ENCODE measurements at regions not wholly inside any gene's neighbourhood (a gene's known extent, or its start where the extent isn't known, plus 50 kb on each side); places are given as distances from the start of the nearest gene placed in this dataset.

GRCh38 chr10:109037978-109038377, 885.3 kb downstream of the XPNPEP1 start:
- no peak overlapping the region for H2AFZ ChIP-seq (ENCODE audit: low read length)
- H3K36me3 ChIP-seq (ENCODE audit: low read depth, low read length): no peaks in the 10 kb centered on the region
- DNase-seq (no peak), ATAC-seq (no peak)
- no peak overlapping the region for H3K4me2 ChIP-seq (ENCODE audit: low read length)
- H3K27me3 ChIP-seq (ENCODE audit: low read length): no peaks in the 10 kb centered on the region
- no peaks in the 10 kb centered on the region for H3K9me3 ChIP-seq (ENCODE audit: low read length)
- no peaks in the 10 kb centered on the region for H3K4me1 ChIP-seq (ENCODE audit: insufficient read depth, low read length)
- no peak overlapping the region for H3K4me3 ChIP-seq (ENCODE audit: low read length)
- no peak for TF ChIP-seq CTCF (conservative IDR thresholded peaks at IDR 0.05; ENCODE audit: low read depth, low read length)
- no peak for TF ChIP-seq EZH2 (IDR thresholded peaks at IDR 0.05; ENCODE audit: low read length, unreplicated experiment)
- no peak for TF ChIP-seq EZH2phosphoT487 (IDR thresholded peaks at IDR 0.05; ENCODE audit: borderline replicate concordance, low read length)
- H3K79me2 ChIP-seq (ENCODE audit: low read length): no peaks in the 10 kb centered on the region
- H3K9ac ChIP-seq (ENCODE audit: low read length): no peak overlapping the region
- no peaks in the 10 kb centered on the region for H3F3A ChIP-seq (ENCODE audit: low read length, unreplicated experiment)
- POLR2A ChIA-PET (ENCODE audit: unreplicated experiment): no interaction called here
- H3K27ac ChIP-seq (ENCODE audit: low read length): no peak overlapping the region
- H3K9me2 ChIP-seq (replicated peaks; ENCODE audit: low read length): no peaks in the 10 kb centered on the region
- no TSS peak for BruUV-seq (replicated peaks)
- intact Hi-C loops (cut with micrococcal nuclease): no loop called here
- CTCF ChIA-PET: no interaction called here
- H4K20me1 ChIP-seq (ENCODE audit: low read length): no peaks in the 10 kb centered on the region

GRCh38 chr10:109030581-109031210, 892.6 kb downstream of the XPNPEP1 start:
- no peaks in the 10 kb centered on the region for H3K36me3 ChIP-seq (ENCODE audit: low read depth, low read length)
- no peak overlapping the region for H3K9ac ChIP-seq (ENCODE audit: low read length)
- H3K4me1 ChIP-seq (ENCODE audit: insufficient read depth, low read length): no peaks in the 10 kb centered on the region
- H2AFZ ChIP-seq (ENCODE audit: low read length): no peak overlapping the region
- H4K20me1 ChIP-seq (ENCODE audit: low read length): no peaks in the 10 kb centered on the region
- ATAC-seq (no peak), DNase-seq (no peak)
- no peak overlapping the region for H3K27ac ChIP-seq (ENCODE audit: low read length)
- no peaks in the 10 kb centered on the region for H3K9me3 ChIP-seq (ENCODE audit: low read length)
- H3K27me3 ChIP-seq (ENCODE audit: low read length): no peaks in the 10 kb centered on the region
- no peak overlapping the region for H3K4me3 ChIP-seq (ENCODE audit: low read length)
- no TSS peak for BruUV-seq (replicated peaks)
- H3F3A ChIP-seq (ENCODE audit: low read length, unreplicated experiment): no peaks in the 10 kb centered on the region
- H3K9me2 ChIP-seq (replicated peaks; ENCODE audit: low read length): no peaks in the 10 kb centered on the region
- H3K79me2 ChIP-seq (ENCODE audit: low read length): no peaks in the 10 kb centered on the region
- intact Hi-C loops (cut with micrococcal nuclease): no loop called here
- ChIA-PET POLR2A (ENCODE audit: unreplicated experiment) (no interaction called here), CTCF (no interaction called here)
- TF ChIP-seq EZH2 (IDR thresholded peaks at IDR 0.05; ENCODE audit: low read length, unreplicated experiment) (no peak), EZH2phosphoT487 (IDR thresholded peaks at IDR 0.05; ENCODE audit: borderline replicate concordance, low read length) (no peak), CTCF (conservative IDR thresholded peaks at IDR 0.05; ENCODE audit: low read depth, low read length) (no peak)
- no peak overlapping the region for H3K4me2 ChIP-seq (ENCODE audit: low read length)

- Histone ChIP-seq H3K36me3 (ENCODE audit: low read depth, low read length) (no peaks in the 10 kb centered on the region), H3K79me2 (ENCODE audit: low read length) (no peaks in the 10 kb centered on the region), H2AFZ (ENCODE audit: low read length) (no peak overlapping the region), H3K4me2 (ENCODE audit: low read length) (no peak overlapping the region), H3K4me3 (ENCODE audit: low read length) (no peak overlapping the region), H3K27me3 (ENCODE audit: low read length) (no peaks in the 10 kb centered on the region), H4K20me1 (ENCODE audit: low read length) (no peaks in the 10 kb centered on the region), H3K9me2 (replicated peaks; ENCODE audit: low read length) (no peaks in the 10 kb centered on the region), H3K4me1 (ENCODE audit: insufficient read depth, low read length) (no peaks in the 10 kb centered on the region), H3K9me3 (ENCODE audit: low read length) (no peaks in the 10 kb centered on the region), H3F3A (ENCODE audit: low read length, unreplicated experiment) (no peaks in the 10 kb centered on the region), H3K27ac (ENCODE audit: low read length) (no peak overlapping the region), H3K9ac (ENCODE audit: low read length) (no peak overlapping the region)
- DNase-seq (no peak), ATAC-seq (no peak)
- no peak for TF ChIP-seq EZH2phosphoT487 (IDR thresholded peaks at IDR 0.05; ENCODE audit: borderline replicate concordance, low read length)
- no peak for TF ChIP-seq CTCF (conservative IDR thresholded peaks at IDR 0.05; ENCODE audit: low read depth, low read length)
- TF ChIP-seq EZH2 (IDR thresholded peaks at IDR 0.05; ENCODE audit: low read length, unreplicated experiment): no peak
- ChIA-PET CTCF (no interaction called here), POLR2A (ENCODE audit: unreplicated experiment) (no interaction called here)
- BruUV-seq (replicated peaks): no TSS peak
- intact Hi-C loops (cut with micrococcal nuclease): loop anchor here (5.0 kb wide), 1 partner anchor 402 kb away; no protein-coding TSS in a partner anchor
Observed at GRCh38 chr10:109029870-109030269, 893.4 kb downstream of the XPNPEP1 start.
